ENCODE measurements at regions not wholly inside any gene's neighbourhood (a gene's known extent, or its start where the extent isn't known, plus 50 kb on each side); places are given as distances from the start of the nearest gene placed in this dataset.

GRCh38 chr20:19889011-19889953 is 127.9 kb upstream of the NAA20 start:
- POLR2A ChIA-PET, result interaction anchor here (1.0 kb wide), 1 partner anchor 75 kb away, joined by 3 read pairs; no protein-coding TSS in a partner anchor
- peaks cover 50% of the 10 kb centered on the region for H3K4me1 ChIP-seq (ENCODE audit: insufficient read depth, low read length)
- H4K20me1 ChIP-seq (ENCODE audit: insufficient read depth, low read length), result no peaks in the 10 kb centered on the region
- CTCF ChIA-PET (ENCODE audit: low intra/inter-chr PET ratio, low total read pairs), result no interaction called here
- ATAC-seq (no peak), FAIRE-seq (no peak), DNase-seq (ENCODE audit: low spot score) (no peak)
- TF ChIP-seq, protein P1, sequence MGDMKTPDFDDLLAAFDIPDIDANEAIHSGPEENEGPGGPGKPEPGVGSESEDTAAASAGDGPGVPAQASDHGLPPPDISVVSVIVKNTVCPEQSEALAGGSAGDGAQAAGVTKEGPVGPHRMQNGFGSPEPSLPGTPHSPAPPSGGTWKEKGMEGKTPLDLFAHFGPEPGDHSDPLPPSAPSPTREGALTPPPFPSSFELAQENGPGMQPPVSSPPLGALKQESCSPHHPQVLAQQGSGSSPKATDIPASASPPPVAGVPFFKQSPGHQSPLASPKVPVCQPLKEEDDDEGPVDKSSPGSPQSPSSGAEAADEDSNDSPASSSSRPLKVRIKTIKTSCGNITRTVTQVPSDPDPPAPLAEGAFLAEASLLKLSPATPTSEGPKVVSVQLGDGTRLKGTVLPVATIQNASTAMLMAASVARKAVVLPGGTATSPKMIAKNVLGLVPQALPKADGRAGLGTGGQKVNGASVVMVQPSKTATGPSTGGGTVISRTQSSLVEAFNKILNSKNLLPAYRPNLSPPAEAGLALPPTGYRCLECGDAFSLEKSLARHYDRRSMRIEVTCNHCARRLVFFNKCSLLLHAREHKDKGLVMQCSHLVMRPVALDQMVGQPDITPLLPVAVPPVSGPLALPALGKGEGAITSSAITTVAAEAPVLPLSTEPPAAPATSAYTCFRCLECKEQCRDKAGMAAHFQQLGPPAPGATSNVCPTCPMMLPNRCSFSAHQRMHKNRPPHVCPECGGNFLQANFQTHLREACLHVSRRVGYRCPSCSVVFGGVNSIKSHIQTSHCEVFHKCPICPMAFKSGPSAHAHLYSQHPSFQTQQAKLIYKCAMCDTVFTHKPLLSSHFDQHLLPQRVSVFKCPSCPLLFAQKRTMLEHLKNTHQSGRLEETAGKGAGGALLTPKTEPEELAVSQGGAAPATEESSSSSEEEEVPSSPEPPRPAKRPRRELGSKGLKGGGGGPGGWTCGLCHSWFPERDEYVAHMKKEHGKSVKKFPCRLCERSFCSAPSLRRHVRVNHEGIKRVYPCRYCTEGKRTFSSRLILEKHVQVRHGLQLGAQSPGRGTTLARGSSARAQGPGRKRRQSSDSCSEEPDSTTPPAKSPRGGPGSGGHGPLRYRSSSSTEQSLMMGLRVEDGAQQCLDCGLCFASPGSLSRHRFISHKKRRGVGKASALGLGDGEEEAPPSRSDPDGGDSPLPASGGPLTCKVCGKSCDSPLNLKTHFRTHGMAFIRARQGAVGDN (CRISPR knock-in tag; IDR thresholded peaks at IDR 0.05), result 0 out of 2 replicates have a peak, but pooled peaks have one; percentile 28
- TF ChIP-seq ATF7 (IDR thresholded peaks at IDR 0.05) (0 out of 2 replicates have a peak, but pooled peaks have one; percentile 25), ATF7 (CRISPR knock-in tag; IDR thresholded peaks at IDR 0.05) (no peak), KLF15 (CRISPR knock-in tag; IDR thresholded peaks at IDR 0.05; ENCODE audit: borderline replicate concordance) (no peak), RARA (CRISPR knock-in tag; IDR thresholded peaks at IDR 0.05) (peak; percentile 43), ZNF501 (CRISPR knock-in tag; IDR thresholded peaks at IDR 0.05) (peak; percentile 31; the same call in 1 of the 2 replicates), ZNF816 (CRISPR knock-in tag; IDR thresholded peaks at IDR 0.05; ENCODE audit: borderline replicate concordance) (no peak)
- TF ChIP-seq, protein P2, sequence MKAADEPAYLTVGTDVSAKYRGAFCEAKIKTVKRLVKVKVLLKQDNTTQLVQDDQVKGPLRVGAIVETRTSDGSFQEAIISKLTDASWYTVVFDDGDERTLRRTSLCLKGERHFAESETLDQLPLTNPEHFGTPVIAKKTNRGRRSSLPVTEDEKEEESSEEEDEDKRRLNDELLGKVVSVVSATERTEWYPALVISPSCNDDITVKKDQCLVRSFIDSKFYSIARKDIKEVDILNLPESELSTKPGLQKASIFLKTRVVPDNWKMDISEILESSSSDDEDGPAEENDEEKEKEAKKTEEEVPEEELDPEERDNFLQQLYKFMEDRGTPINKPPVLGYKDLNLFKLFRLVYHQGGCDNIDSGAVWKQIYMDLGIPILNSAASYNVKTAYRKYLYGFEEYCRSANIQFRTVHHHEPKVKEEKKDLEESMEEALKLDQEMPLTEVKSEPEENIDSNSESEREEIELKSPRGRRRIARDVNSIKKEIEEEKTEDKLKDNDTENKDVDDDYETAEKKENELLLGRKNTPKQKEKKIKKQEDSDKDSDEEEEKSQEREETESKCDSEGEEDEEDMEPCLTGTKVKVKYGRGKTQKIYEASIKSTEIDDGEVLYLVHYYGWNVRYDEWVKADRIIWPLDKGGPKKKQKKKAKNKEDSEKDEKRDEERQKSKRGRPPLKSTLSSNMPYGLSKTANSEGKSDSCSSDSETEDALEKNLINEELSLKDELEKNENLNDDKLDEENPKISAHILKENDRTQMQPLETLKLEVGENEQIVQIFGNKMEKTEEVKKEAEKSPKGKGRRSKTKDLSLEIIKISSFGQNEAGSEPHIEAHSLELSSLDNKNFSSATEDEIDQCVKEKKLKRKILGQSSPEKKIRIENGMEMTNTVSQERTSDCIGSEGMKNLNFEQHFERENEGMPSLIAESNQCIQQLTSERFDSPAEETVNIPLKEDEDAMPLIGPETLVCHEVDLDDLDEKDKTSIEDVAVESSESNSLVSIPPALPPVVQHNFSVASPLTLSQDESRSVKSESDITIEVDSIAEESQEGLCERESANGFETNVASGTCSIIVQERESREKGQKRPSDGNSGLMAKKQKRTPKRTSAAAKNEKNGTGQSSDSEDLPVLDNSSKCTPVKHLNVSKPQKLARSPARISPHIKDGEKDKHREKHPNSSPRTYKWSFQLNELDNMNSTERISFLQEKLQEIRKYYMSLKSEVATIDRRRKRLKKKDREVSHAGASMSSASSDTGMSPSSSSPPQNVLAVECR (CRISPR knock-in tag; IDR thresholded peaks at IDR 0.05; ENCODE audit: borderline replicate concordance), result 0 out of 2 replicates have a peak, but pooled peaks have one; percentile 14
- H2AFZ ChIP-seq (ENCODE audit: low read length), result no peak overlapping the region
- H3K27me3 ChIP-seq (ENCODE audit: control insufficient read depth in 1 of 2, insufficient read depth in 2 of 2, low read length in 2 of 2), result peaks cover 0 to 17% of the 10 kb centered on the region in 2 experiments; a peak in 2 of 5 replicates
- in situ Hi-C loops (cut with HindIII; ENCODE audit: extremely low pct_ligation_motif_present, low pct_unique_long_range_greater_than_20kb) (no loop called here), intact Hi-C loops (cut with micrococcal nuclease; ENCODE audit: unreplicated experiment) (loop anchor here (5.0 kb wide), 3 partner anchors 87 to 108 kb away; no protein-coding TSS in a partner anchor)
- no peaks in the 10 kb centered on the region for H3K9me3 ChIP-seq (ENCODE audit: low read length)
- 74% methylated on average over 21 of the region's 21 CpGs for WGBS (ENCODE audit: low lambda C conversion rate)
- no peak overlapping the region; a peak in 2 of 6 replicates for H3K4me3 ChIP-seq (replicated peaks in 1 of 3; ENCODE audit: insufficient read depth in 1 of 3, low read depth in 2 of 3, low read length in 3 of 3)
- no peak overlapping the region for H3K27ac ChIP-seq (ENCODE audit: extremely low read length, insufficient read depth, low read length)
- H3K36me3 ChIP-seq (replicated peaks in 1 of 2; ENCODE audit: control insufficient read depth in 1 of 2, insufficient read depth in 2 of 2, low read length in 2 of 2), result no peaks in the 10 kb centered on the region
- H3K9ac ChIP-seq (ENCODE audit: insufficient read depth, low read depth, low read length), result no peak overlapping the region
- BruUV-seq (replicated peaks), result no TSS peak
- H3K79me2 ChIP-seq (ENCODE audit: insufficient read depth, low read length), result no peaks in the 10 kb centered on the region
- H3K4me2 ChIP-seq (ENCODE audit: low read depth, low read length), result peak overlapping the region; percentile 85; the same call in 1 of the 2 replicates

Measured in HepG2 (cell line).